SK-N-SH treated with all-trans-retinoic acid at 6 μM for 48 hours (cell line): ENCODE measurements at regions not wholly inside any gene's neighbourhood (a gene's known extent, or its start where the extent isn't known, plus 50 kb on each side); places are given as distances from the start of the nearest gene placed in this dataset.

Experiments used
- ARNTL ChIP-seq: fragments of 450-650 bp; formaldehyde crosslinking; IDR thresholded peaks from 2 replicates; pipeline ENCODE4 v1.5.0; 2020; ENCODE audit warnings: low read depth, mild to moderate bottlenecking, moderate library complexity, borderline replicate concordance
- GLIS3 ChIP-seq: fragments of 250-450 bp; sonication (Bioruptor Pico); IDR thresholded peaks from 2 replicates; pipeline ENCODE4 v1.5.0; 2020; ENCODE audit warnings: mild to moderate bottlenecking, moderate library complexity
- ISL1 ChIP-seq: fragments of 250-450 bp; sonication (Bioruptor Pico); IDR thresholded peaks from 2 replicates; pipeline ENCODE4 v2.1.2; 2022; ENCODE audit warnings: mild to moderate bottlenecking, moderate library complexity
- RARB ChIP-seq: fragments of 250-450 bp; sonication (Bioruptor Pico); IDR thresholded peaks from 2 replicates; pipeline ENCODE4 v1.8.0; 2021; ENCODE audit warnings: mild to moderate bottlenecking, moderate library complexity
- SNAI2 ChIP-seq: fragments of 250-450 bp; sonication (Bioruptor Pico); IDR thresholded peaks from 2 replicates; pipeline ENCODE4 v1.5.0; 2020; ENCODE audit warnings: mild to moderate bottlenecking, moderate library complexity
- TCF4 ChIP-seq: fragments of 250-450 bp; sonication (Bioruptor Pico); IDR thresholded peaks from 2 replicates; pipeline ENCODE4 v1.8.0; 2021; ENCODE audit warnings: mild to moderate bottlenecking, moderate library complexity, borderline replicate concordance
- TOX ChIP-seq: fragments of 250-450 bp; sonication (Bioruptor Pico); IDR thresholded peaks from 2 replicates; pipeline ENCODE4 v1.8.0; 2021; ENCODE audit warnings: mild to moderate bottlenecking, moderate library complexity, borderline replicate concordance
- ZC3H10 ChIP-seq: fragments of 250-450 bp; sonication (Bioruptor Pico); IDR thresholded peaks from 2 replicates; pipeline ENCODE4 v1.5.1; 2021; ENCODE audit warnings: mild to moderate bottlenecking, moderate library complexity
- ZFP3 ChIP-seq: fragments of 250-450 bp; sonication (Bioruptor Pico); IDR thresholded peaks from 2 replicates; pipeline ENCODE4 v1.5.0; 2020; ENCODE audit warnings: mild to moderate bottlenecking, moderate library complexity
- ZFP30 ChIP-seq: fragments of 450-650 bp; formaldehyde crosslinking; IDR thresholded peaks from 2 replicates; pipeline ENCODE4 v1.5.0; 2022; ENCODE audit warnings: mild to moderate bottlenecking, moderate library complexity
- ZNF565 ChIP-seq: fragments of 450-650 bp; formaldehyde crosslinking; conservative IDR thresholded peaks from 2 replicates; pipeline ENCODE4 v1.5.0; 2020; ENCODE audit warnings: low read depth, mild to moderate bottlenecking, moderate library complexity
- ZNF70 ChIP-seq: fragments of 450-650 bp; formaldehyde crosslinking; IDR thresholded peaks from 2 replicates; pipeline ENCODE4 v1.5.0; 2020; ENCODE audit warnings: mild to moderate bottlenecking, moderate library complexity
- TF ChIP-seq, protein P1 (sequence below): fragments of 250-450 bp; sonication (Bioruptor Pico); IDR thresholded peaks from 2 replicates; pipeline ENCODE4 v1.5.0; 2020; ENCODE audit warnings: mild to moderate bottlenecking, moderate library complexity
- TF ChIP-seq, protein P2 (sequence below): fragments of 250-450 bp; sonication (Bioruptor Pico); IDR thresholded peaks from 2 replicates; pipeline ENCODE4 v1.5.1; 2020; ENCODE audit warnings: low read depth, mild to moderate bottlenecking, moderate library complexity

DNA sequence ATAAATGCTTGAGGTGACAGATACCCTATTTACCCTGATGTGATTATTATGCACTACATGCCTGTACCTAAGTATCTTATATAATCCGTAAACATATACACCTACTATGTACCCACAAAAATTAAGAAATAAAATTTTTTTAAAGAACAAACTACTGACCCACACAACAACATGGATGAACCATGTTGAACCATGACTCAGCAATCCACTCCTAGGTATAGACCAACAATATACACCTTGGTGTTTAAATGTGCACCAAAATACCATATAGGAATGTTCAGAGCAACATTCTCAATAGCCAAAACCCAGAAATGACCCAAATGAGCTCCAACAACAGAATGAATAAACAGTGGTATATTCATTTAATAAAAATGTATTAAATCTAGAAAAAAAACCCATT, 245.1 kb downstream of the GXYLT1 start:
- TF ChIP-seq ZNF565 (CRISPR knock-in tag): no peak
- TF ChIP-seq TCF4 (CRISPR knock-in tag): no peak
- no peak for TF ChIP-seq ZFP30
- no peak for TF ChIP-seq SNAI2
- TF ChIP-seq ZNF70: no peak
- no peak for TF ChIP-seq ISL1 (CRISPR knock-in tag)
- TF ChIP-seq ZFP3 (CRISPR knock-in tag): no peak
- TF ChIP-seq, protein P1, sequence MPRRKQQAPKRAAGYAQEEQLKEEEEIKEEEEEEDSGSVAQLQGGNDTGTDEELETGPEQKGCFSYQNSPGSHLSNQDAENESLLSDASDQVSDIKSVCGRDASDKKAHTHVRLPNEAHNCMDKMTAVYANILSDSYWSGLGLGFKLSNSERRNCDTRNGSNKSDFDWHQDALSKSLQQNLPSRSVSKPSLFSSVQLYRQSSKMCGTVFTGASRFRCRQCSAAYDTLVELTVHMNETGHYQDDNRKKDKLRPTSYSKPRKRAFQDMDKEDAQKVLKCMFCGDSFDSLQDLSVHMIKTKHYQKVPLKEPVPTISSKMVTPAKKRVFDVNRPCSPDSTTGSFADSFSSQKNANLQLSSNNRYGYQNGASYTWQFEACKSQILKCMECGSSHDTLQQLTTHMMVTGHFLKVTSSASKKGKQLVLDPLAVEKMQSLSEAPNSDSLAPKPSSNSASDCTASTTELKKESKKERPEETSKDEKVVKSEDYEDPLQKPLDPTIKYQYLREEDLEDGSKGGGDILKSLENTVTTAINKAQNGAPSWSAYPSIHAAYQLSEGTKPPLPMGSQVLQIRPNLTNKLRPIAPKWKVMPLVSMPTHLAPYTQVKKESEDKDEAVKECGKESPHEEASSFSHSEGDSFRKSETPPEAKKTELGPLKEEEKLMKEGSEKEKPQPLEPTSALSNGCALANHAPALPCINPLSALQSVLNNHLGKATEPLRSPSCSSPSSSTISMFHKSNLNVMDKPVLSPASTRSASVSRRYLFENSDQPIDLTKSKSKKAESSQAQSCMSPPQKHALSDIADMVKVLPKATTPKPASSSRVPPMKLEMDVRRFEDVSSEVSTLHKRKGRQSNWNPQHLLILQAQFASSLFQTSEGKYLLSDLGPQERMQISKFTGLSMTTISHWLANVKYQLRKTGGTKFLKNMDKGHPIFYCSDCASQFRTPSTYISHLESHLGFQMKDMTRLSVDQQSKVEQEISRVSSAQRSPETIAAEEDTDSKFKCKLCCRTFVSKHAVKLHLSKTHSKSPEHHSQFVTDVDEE (CRISPR knock-in tag): no peak
- no peak for TF ChIP-seq ZC3H10
- TF ChIP-seq GLIS3 (CRISPR knock-in tag): no peak
- TF ChIP-seq TOX (CRISPR knock-in tag): no peak
- TF ChIP-seq ARNTL (CRISPR knock-in tag): no peak
- TF ChIP-seq, protein P2, sequence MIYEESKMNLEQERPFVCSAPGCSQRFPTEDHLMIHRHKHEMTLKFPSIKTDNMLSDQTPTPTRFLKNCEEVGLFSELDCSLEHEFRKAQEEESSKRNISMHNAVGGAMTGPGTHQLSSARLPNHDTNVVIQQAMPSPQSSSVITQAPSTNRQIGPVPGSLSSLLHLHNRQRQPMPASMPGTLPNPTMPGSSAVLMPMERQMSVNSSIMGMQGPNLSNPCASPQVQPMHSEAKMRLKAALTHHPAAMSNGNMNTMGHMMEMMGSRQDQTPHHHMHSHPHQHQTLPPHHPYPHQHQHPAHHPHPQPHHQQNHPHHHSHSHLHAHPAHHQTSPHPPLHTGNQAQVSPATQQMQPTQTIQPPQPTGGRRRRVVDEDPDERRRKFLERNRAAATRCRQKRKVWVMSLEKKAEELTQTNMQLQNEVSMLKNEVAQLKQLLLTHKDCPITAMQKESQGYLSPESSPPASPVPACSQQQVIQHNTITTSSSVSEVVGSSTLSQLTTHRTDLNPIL (CRISPR knock-in tag): no peak
- TF ChIP-seq RARB (CRISPR knock-in tag): no peak
